Hepatocyte (in vitro differentiated cells): ENCODE measurements at regions not wholly inside any gene's neighbourhood (a gene's known extent, or its start where the extent isn't known, plus 50 kb on each side); places are given as distances from the start of the nearest gene placed in this dataset.
"Not testable (repeated sequence)": the region's sequence is repeated elsewhere in the genome, so short reads cannot be mapped to it uniquely, and the experiment has no call there.

Experiments
- DNase-seq: peaks from one replicate; pipeline ENCODE4 v3.0.0-alpha.2; 2016; ENCODE audit warnings: low spot score
- H2AFZ ChIP-seq: fragments of 200-600 bp; sonication (generic); 2 replicates; pipeline ENCODE4 v1.6.0; 2016; ENCODE audit warnings: antibody characterized with exemption, mild to moderate bottlenecking
- H3K27ac ChIP-seq: fragments of 200-600 bp; sonication (generic); 2 replicates; pipeline ENCODE4 v1.5.1; 2016; ENCODE audit warnings: mild to moderate bottlenecking
- H3K27me3 ChIP-seq: fragments of 200-600 bp; sonication (generic); 2 replicates; pipeline ENCODE4 v1.6.1; 2016
- H3K36me3 ChIP-seq: fragments of 200-600 bp; sonication (generic); replicated peaks from 2 replicates; pipeline ENCODE4 v1.5.1; 2016; ENCODE audit warnings: low read depth; ENCODE audit not compliant: insufficient read depth
- H3K4me1 ChIP-seq: fragments of 200-600 bp; sonication (generic); 2 replicates; pipeline ENCODE4 v1.5.1; 2016; ENCODE audit warnings: mild to moderate bottlenecking, moderate library complexity; ENCODE audit not compliant: insufficient read depth
- H3K4me2 ChIP-seq: fragments of 200-600 bp; sonication (generic); 2 replicates; pipeline ENCODE4 v1.6.0; 2016
- H3K4me3 ChIP-seq: fragments of 200-600 bp; sonication (generic); 2 replicates; pipeline ENCODE4 v1.5.1; 2016; ENCODE audit warnings: mild to moderate bottlenecking
- H3K79me2 ChIP-seq: fragments of 200-600 bp; sonication (generic); 2 replicates; pipeline ENCODE4 v1.6.0; 2017; ENCODE audit warnings: mild to moderate bottlenecking
- H3K9me2 ChIP-seq: fragments of 200-600 bp; sonication (generic); replicated peaks from 2 replicates; pipeline ENCODE4 v1.6.0; 2017; ENCODE audit warnings: mild to moderate bottlenecking; ENCODE audit not compliant: insufficient read depth
- H3K9me3 ChIP-seq: fragments of 200-600 bp; sonication (generic); 2 replicates; pipeline ENCODE4 v1.5.1; 2016; ENCODE audit warnings: low read depth, mild to moderate bottlenecking
- H4K20me1 ChIP-seq: fragments of 200-600 bp; sonication (generic); 2 replicates; pipeline ENCODE4 v1.6.0; 2016; ENCODE audit warnings: mild to moderate bottlenecking; ENCODE audit not compliant: insufficient read depth, poor library complexity, severe bottlenecking
- EZH2 ChIP-seq: fragments of 200-600 bp; sonication (generic); IDR thresholded peaks from 2 replicates; pipeline ENCODE4 v1.6.1; 2016; ENCODE audit warnings: antibody characterized with exemption, mild to moderate bottlenecking, borderline replicate concordance
- EZH2phosphoT487 ChIP-seq: fragments of 200-600 bp; sonication (generic); IDR thresholded peaks from one replicate; pipeline ENCODE4 v1.6.1; 2018; ENCODE audit warnings: antibody characterized with exemption, mild to moderate bottlenecking, low read depth, moderate library complexity; ENCODE audit not compliant: unreplicated experiment, severe bottlenecking
- WGBS: methylation state at CpG from one replicate; pipeline ENCODE4 v1.1.6; 2016; ENCODE audit warnings: low lambda C conversion rate; ENCODE audit errors: missing lambda C conversion rate; 5-methylcytosine and 5-hydroxymethylcytosine counted together
- TF ChIP-seq, protein P1 (sequence below): fragments of 200-600 bp; sonication (generic); IDR thresholded peaks from 2 replicates; pipeline ENCODE4 v1.5.1; 2016; ENCODE audit warnings: antibody characterized with exemption, mild to moderate bottlenecking; ENCODE audit not compliant: poor library complexity

DNA sequence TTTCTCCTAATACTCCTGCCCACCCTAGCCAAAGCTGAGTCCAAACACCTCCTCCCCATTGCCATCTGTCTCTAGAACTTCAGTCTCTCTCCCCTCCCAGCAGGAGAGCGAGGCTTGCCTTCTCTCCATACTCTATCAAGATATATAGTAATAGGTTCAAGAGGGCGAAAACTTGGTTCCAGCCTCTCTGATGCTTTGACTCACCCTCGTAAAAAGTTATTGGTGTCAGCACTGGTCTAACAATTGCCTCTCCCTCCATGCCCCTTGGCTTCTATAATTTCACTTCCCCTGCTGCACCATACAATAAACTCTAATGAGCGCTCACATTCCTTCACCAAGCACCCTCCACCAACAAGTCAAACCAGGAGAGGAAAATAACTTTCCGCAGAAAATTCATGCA lies 797.3 kb downstream of the BCL11A start:
- Histone ChIP-seq H3K79me2 (no peaks in the 10 kb centered on the region), H3K27me3 (no peaks in the 10 kb centered on the region), H2AFZ (no peak overlapping the region), H3K4me1 (no peaks in the 10 kb centered on the region), H3K36me3 (no peaks in the 10 kb centered on the region), H3K27ac (no peak overlapping the region), H3K4me2 (no peak overlapping the region), H3K9me2 (no peaks in the 10 kb centered on the region), H4K20me1 (no peaks in the 10 kb centered on the region), H3K9me3 (no peaks in the 10 kb centered on the region), H3K4me3 (no peak overlapping the region)
- 77% methylated on average over 5 of the region's 5 CpGs for WGBS
- TF ChIP-seq, protein P1, sequence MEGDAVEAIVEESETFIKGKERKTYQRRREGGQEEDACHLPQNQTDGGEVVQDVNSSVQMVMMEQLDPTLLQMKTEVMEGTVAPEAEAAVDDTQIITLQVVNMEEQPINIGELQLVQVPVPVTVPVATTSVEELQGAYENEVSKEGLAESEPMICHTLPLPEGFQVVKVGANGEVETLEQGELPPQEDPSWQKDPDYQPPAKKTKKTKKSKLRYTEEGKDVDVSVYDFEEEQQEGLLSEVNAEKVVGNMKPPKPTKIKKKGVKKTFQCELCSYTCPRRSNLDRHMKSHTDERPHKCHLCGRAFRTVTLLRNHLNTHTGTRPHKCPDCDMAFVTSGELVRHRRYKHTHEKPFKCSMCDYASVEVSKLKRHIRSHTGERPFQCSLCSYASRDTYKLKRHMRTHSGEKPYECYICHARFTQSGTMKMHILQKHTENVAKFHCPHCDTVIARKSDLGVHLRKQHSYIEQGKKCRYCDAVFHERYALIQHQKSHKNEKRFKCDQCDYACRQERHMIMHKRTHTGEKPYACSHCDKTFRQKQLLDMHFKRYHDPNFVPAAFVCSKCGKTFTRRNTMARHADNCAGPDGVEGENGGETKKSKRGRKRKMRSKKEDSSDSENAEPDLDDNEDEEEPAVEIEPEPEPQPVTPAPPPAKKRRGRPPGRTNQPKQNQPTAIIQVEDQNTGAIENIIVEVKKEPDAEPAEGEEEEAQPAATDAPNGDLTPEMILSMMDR = no peak
- no peak for TF ChIP-seq EZH2phosphoT487
- TF ChIP-seq EZH2 = no peak
- no peak for DNase-seq

- Histone ChIP-seq H3K36me3 (no peaks in the 10 kb centered on the region), H3K4me3 (no peak overlapping the region), H3K27me3 (no peaks in the 10 kb centered on the region), H2AFZ (no peak overlapping the region), H4K20me1 (no peaks in the 10 kb centered on the region), H3K4me1 (peaks cover 6% of the 10 kb centered on the region), H3K4me2 (no peak overlapping the region), H3K9me2 (no peaks in the 10 kb centered on the region), H3K79me2 (no peaks in the 10 kb centered on the region), H3K9me3 (no peaks in the 10 kb centered on the region), H3K27ac (no peak overlapping the region)
- DNase-seq = no peak
- WGBS = 63% methylated on average over 9 of the region's 9 CpGs
- TF ChIP-seq EZH2phosphoT487 = no peak
- TF ChIP-seq EZH2 = no peak
- TF ChIP-seq, protein P1 = no peak
Observed at GRCh38 chr2:59754011-59754735, 799.3 kb downstream of the BCL11A start.

DNA sequence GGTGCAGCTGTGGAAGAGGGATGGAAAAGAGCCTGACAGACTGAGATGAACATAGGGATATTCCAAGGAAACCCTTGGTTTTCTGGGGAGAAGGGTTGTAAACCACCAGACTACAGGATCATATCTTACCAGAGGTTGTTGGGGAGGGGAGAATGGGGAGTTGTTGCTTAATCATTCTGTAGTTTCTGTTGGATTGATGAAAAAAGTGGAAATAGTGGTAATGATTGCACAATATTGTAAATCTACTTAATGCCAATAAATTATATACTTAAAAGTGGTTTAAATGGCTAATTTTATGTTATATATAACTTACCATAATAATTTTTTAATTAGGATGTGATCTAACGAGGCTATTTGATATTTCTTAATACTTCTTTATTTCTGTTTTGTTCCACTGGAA lies 800.9 kb downstream of the BCL11A start:
- Histone ChIP-seq H2AFZ (no peak overlapping the region), H3K4me3 (no peak overlapping the region), H3K27me3 (no peaks in the 10 kb centered on the region), H4K20me1 (no peaks in the 10 kb centered on the region), H3K79me2 (no peaks in the 10 kb centered on the region), H3K27ac (no peak overlapping the region), H3K4me1 (peaks cover 6% of the 10 kb centered on the region), H3K4me2 (no peak overlapping the region), H3K9me2 (no peaks in the 10 kb centered on the region), H3K36me3 (no peaks in the 10 kb centered on the region), H3K9me3 (no peaks in the 10 kb centered on the region)
- WGBS = 86% methylated on average over 1 of the region's 1 CpG
- TF ChIP-seq, protein P1 = no peak
- no peak for TF ChIP-seq EZH2phosphoT487
- TF ChIP-seq EZH2 = no peak
- DNase-seq = no peak

GRCh38 chr2:59752071-59752470 lies 801.4 kb downstream of the BCL11A start:
- no peaks in the 10 kb centered on the region for H3K79me2 ChIP-seq
- no peaks in the 10 kb centered on the region for H3K27me3 ChIP-seq
- whole genome bisulfite sequencing = 84% methylated on average over 2 of the region's 2 CpGs
- H3K4me2 ChIP-seq = no peak overlapping the region
- no peaks in the 10 kb centered on the region for H3K36me3 ChIP-seq
- no peaks in the 10 kb centered on the region for H3K9me2 ChIP-seq
- H3K27ac ChIP-seq = no peak overlapping the region
- no peak overlapping the region for H3K4me3 ChIP-seq
- H3K9me3 ChIP-seq = no peaks in the 10 kb centered on the region
- no peaks in the 10 kb centered on the region for H4K20me1 ChIP-seq
- no peak for TF ChIP-seq EZH2phosphoT487
- TF ChIP-seq, protein P1 = no peak
- TF ChIP-seq EZH2 = no peak
- no peak overlapping the region for H2AFZ ChIP-seq
- peaks cover 6% of the 10 kb centered on the region for H3K4me1 ChIP-seq
- no peak for DNase-seq

DNA sequence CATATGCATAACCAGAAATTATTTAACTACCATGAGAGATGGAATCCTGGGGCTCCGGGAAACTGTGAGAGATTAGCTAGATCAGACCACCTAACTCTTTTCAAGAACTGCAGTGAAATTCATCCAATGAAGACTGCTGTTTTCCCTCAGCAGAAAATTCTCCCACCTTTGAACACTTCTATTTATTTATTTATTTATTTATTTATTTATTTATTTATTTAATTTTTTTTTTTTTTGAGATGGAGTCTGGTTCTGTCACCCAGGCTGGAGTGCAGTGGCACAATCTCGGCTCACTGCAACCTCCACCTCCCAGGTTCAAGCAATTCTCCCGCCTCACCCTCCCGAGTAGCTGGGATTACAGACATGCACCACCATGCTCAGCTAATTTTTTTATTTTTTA lies 802.2 kb downstream of the BCL11A start:
- H3K79me2 ChIP-seq, DNase-seq, H3K9me3 ChIP-seq, H3K9me2 ChIP-seq, H3K4me1 ChIP-seq, H3K4me3 ChIP-seq, H3K36me3 ChIP-seq, H3K27ac ChIP-seq, H4K20me1 ChIP-seq, H3K27me3 ChIP-seq, H3K4me2 ChIP-seq, H2AFZ ChIP-seq: not testable (repeated sequence)
- 95% methylated on average over 4 of the region's 4 CpGs for WGBS
